ENCODE measurements at regions not wholly inside any gene's neighbourhood (a gene's known extent, or its start where the extent isn't known, plus 50 kb on each side); places are given as distances from the start of the nearest gene placed in this dataset.

DNA sequence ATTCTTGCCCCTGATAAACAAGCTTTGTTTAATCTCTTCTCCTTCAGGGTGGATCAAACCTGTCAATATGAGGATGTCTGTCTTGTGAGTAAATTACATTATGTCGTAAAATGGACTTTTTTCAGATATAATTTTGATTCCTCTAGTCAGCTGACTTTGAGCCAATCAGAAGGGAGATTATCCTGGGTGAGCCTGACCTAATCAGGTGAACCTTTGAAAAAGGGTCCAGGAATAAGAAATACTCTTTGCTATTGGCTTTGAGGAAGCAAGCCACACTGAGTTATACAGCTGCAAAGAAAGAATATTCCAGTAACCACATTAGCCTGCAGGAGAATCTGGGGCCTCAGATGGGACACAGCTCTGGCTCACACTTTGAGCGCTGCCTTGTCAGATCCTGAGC is 304.3 kb upstream of the ARRDC3 start:
- no peak for DNase-seq (ENCODE audit: low read depth in 6 of 9, low spot score in 9 of 9)
- Histone ChIP-seq H3K4me1 (ENCODE audit: control insufficient read depth in 2 of 2, insufficient read depth in 2 of 2, low read length in 2 of 2) (no peaks in the 10 kb centered on the region), H3K4me3 (ENCODE audit: low read length in 2 of 2) (no peak overlapping the region), H3K27ac (ENCODE audit: low read depth in 1 of 2, low read length in 1 of 2) (no peak overlapping the region), H3K27me3 (ENCODE audit: control insufficient read depth in 2 of 2, insufficient read depth in 1 of 2, low read length in 1 of 2) (no peaks in the 10 kb centered on the region), H3K9me3 (ENCODE audit: control insufficient read depth in 2 of 2, insufficient read depth in 1 of 2, low read length in 1 of 2) (no peaks in the 10 kb centered on the region), H3K36me3 (ENCODE audit: control insufficient read depth in 2 of 2, insufficient read depth in 2 of 2, low read length in 1 of 2) (no peaks in the 10 kb centered on the region)
- 91% methylated on average over 2 of the region's 2 CpGs for WGBS

DNA sequence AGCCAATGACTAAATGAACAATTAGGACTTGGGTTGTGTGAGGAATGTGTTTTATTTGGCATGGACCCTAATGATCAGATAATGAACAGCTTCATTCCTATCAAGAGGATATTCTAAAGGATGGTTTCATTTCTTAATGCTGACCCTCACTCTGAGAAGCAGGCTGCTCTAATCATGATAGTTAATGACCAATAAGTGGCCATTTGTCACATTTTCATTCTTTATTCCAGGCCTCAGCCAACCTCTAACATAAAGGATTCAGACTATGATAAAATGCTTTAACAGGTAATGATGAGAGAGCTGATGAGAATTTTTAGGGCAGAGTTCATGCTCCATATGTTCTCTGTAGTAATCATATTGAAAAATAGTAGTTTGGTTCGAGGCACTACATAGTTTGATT is 301.5 kb upstream of the ARRDC3 start:
- no peak overlapping the region for H3K27ac ChIP-seq (ENCODE audit: low read depth in 1 of 2, low read length in 1 of 2)
- H3K36me3 ChIP-seq (ENCODE audit: control insufficient read depth in 2 of 2, insufficient read depth in 2 of 2, low read length in 1 of 2), result no peaks in the 10 kb centered on the region
- H3K27me3 ChIP-seq (ENCODE audit: control insufficient read depth in 2 of 2, insufficient read depth in 1 of 2, low read length in 1 of 2), result no peaks in the 10 kb centered on the region
- H3K4me1 ChIP-seq (ENCODE audit: control insufficient read depth in 2 of 2, insufficient read depth in 2 of 2, low read length in 2 of 2), result no peaks in the 10 kb centered on the region
- 80% methylated on average over 1 of the region's 1 CpG for WGBS
- no peak overlapping the region for H3K4me3 ChIP-seq (ENCODE audit: low read length in 2 of 2)
- DNase-seq (ENCODE audit: low read depth in 6 of 9, low spot score in 9 of 9), result no peak
- no peaks in the 10 kb centered on the region for H3K9me3 ChIP-seq (ENCODE audit: control insufficient read depth in 2 of 2, insufficient read depth in 1 of 2, low read length in 1 of 2)

DNA sequence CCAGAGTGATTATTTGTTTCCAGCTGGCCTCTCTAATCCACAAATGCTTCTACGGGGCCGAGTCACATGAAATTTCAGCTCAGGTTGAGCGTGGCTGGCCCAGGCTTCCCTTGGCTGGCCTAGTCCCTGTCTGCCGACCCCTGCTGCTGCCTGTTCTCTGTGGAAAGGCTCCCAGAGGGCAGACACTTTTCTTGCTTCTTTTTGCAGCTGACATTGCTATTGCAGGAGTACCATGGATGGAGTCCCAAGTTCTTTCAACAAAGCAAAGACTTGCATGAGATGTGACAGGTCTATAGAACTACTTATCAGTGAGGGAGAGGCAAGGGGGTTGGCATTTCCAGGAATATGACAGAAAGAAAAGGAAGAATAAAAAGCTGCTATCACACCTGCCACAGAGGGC is 287.4 kb upstream of the ARRDC3 start:
- 76% methylated on average over 4 of the region's 4 CpGs for WGBS
- Histone ChIP-seq H3K27ac (ENCODE audit: low read depth in 1 of 2, low read length in 1 of 2) (no peak overlapping the region), H3K4me3 (ENCODE audit: low read length in 2 of 2) (no peak overlapping the region), H3K27me3 (ENCODE audit: control insufficient read depth in 2 of 2, insufficient read depth in 1 of 2, low read length in 1 of 2) (no peaks in the 10 kb centered on the region), H3K36me3 (ENCODE audit: control insufficient read depth in 2 of 2, insufficient read depth in 2 of 2, low read length in 1 of 2) (no peaks in the 10 kb centered on the region), H3K4me1 (ENCODE audit: control insufficient read depth in 2 of 2, insufficient read depth in 2 of 2, low read length in 2 of 2) (no peaks in the 10 kb centered on the region), H3K9me3 (ENCODE audit: control insufficient read depth in 2 of 2, insufficient read depth in 1 of 2, low read length in 1 of 2) (no peaks in the 10 kb centered on the region)
- no peak for DNase-seq (ENCODE audit: low read depth in 6 of 9, low spot score in 9 of 9)

DNA sequence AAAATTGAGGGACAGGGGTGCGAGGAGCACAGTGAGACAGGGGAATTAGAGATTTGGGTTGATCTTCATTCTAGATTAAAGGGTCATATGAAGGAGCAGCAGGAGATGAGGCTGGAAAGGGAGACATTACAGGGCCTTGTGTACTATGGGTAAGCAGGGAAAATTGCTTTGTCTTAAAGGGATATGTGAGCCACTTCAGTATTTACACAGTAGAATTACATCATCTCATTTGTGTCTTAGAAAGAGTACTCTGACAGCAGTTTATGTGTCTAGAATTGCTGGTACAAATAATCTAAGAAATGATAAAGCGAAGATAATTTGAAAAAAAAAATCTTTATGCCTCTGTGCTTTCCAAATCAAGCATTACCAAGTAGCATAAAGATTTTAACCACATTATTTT is 287.0 kb upstream of the ARRDC3 start:
- H3K9me3 ChIP-seq (ENCODE audit: control insufficient read depth in 2 of 2, insufficient read depth in 1 of 2, low read length in 1 of 2), result no peaks in the 10 kb centered on the region
- H3K4me3 ChIP-seq (ENCODE audit: low read length in 2 of 2), result no peak overlapping the region
- H3K27me3 ChIP-seq (ENCODE audit: control insufficient read depth in 2 of 2, insufficient read depth in 1 of 2, low read length in 1 of 2), result no peaks in the 10 kb centered on the region
- no peaks in the 10 kb centered on the region for H3K36me3 ChIP-seq (ENCODE audit: control insufficient read depth in 2 of 2, insufficient read depth in 2 of 2, low read length in 1 of 2)
- H3K27ac ChIP-seq (ENCODE audit: low read depth in 1 of 2, low read length in 1 of 2), result no peak overlapping the region
- no peaks in the 10 kb centered on the region for H3K4me1 ChIP-seq (ENCODE audit: control insufficient read depth in 2 of 2, insufficient read depth in 2 of 2, low read length in 2 of 2)
- WGBS, result 94% methylated on average over 2 of the region's 2 CpGs
- DNase-seq (ENCODE audit: low read depth in 6 of 9, low spot score in 9 of 9), result no peak

DNA sequence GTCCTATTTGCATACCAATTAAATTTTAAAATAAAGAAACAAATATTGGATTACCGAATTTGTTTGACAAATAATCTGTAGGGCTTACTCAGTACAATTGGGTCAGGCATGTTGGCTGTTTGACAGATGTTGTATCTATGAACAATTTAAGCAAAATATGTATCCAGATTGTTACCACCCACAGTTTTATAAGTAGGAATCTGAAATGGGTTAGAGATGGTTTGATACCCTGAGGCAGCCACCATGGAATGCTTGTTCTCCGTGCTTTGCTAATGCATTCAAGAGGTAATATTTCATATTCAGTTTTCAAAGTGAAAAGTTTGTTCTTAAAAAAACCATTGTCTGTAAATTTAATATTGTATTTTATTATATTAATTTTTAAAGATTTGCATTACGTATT is 285.1 kb upstream of the ARRDC3 start:
- no peaks in the 10 kb centered on the region for H3K4me1 ChIP-seq (ENCODE audit: control insufficient read depth in 2 of 2, insufficient read depth in 2 of 2, low read length in 2 of 2)
- H3K27ac ChIP-seq (ENCODE audit: low read depth in 1 of 2, low read length in 1 of 2), result no peak overlapping the region
- WGBS, result 91% methylated on average over 3 of the region's 3 CpGs
- no peaks in the 10 kb centered on the region for H3K27me3 ChIP-seq (ENCODE audit: control insufficient read depth in 2 of 2, insufficient read depth in 1 of 2, low read length in 1 of 2)
- H3K9me3 ChIP-seq (ENCODE audit: control insufficient read depth in 2 of 2, insufficient read depth in 1 of 2, low read length in 1 of 2), result no peaks in the 10 kb centered on the region
- no peaks in the 10 kb centered on the region for H3K36me3 ChIP-seq (ENCODE audit: control insufficient read depth in 2 of 2, insufficient read depth in 2 of 2, low read length in 1 of 2)
- no peak overlapping the region for H3K4me3 ChIP-seq (ENCODE audit: low read length in 2 of 2)
- DNase-seq (ENCODE audit: low read depth in 6 of 9, low spot score in 9 of 9), result no peak

DNA sequence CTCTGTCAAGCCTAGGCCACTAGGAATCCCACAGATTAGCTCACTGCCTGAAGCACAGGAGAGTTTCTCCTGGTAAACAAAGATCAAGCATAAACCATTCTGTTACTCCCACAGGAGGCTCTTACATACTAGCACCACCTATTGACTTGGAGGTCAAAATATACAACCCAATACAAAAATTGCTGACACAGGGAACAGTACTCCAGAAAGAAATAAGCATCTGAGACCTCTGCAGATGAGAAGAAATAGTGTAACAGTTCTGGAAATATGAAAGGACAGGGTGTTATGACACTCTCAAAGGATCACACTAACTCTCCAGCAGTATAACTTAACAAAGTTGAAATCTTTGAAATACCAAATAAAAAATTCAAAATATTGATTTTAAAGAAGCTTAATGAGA is 269.6 kb upstream of the ARRDC3 start:
- H3K9me3 ChIP-seq (ENCODE audit: control insufficient read depth in 2 of 2, insufficient read depth in 1 of 2, low read length in 1 of 2), result peaks cover 0 to 11% of the 10 kb centered on the region in 2 donors
- no peak overlapping the region for H3K27ac ChIP-seq (ENCODE audit: low read depth in 1 of 2, low read length in 1 of 2)
- no peaks in the 10 kb centered on the region for H3K27me3 ChIP-seq (ENCODE audit: control insufficient read depth in 2 of 2, insufficient read depth in 1 of 2, low read length in 1 of 2)
- H3K4me3 ChIP-seq (ENCODE audit: low read length in 2 of 2), result no peak overlapping the region
- DNase-seq (ENCODE audit: low read depth in 6 of 9, low spot score in 9 of 9), result no peak
- no peaks in the 10 kb centered on the region for H3K4me1 ChIP-seq (ENCODE audit: control insufficient read depth in 2 of 2, insufficient read depth in 2 of 2, low read length in 2 of 2)
- no peaks in the 10 kb centered on the region for H3K36me3 ChIP-seq (ENCODE audit: control insufficient read depth in 2 of 2, insufficient read depth in 2 of 2, low read length in 1 of 2)

DNA sequence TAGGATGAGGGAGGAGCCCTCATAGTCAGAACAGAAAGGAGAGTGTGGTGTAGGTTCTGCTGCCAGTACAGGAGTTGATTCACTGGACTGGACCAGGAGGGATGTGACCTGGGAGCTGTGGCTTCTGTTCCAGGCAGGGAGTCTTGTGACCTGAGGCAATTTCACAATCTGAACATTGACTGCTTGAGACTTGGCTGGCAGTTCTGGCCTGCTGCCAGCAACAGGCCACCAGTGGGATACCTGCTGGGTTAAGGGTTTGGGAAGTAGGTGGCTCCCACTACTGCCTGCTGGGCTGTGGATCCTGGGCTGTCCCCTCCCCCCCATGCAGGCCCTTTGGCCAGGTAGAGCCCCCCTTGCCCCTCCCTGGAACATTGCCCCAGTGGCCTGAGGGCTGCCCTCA is 268.6 kb upstream of the ARRDC3 start:
- Histone ChIP-seq H3K4me1 (ENCODE audit: control insufficient read depth in 2 of 2, insufficient read depth in 2 of 2, low read length in 2 of 2) (no peaks in the 10 kb centered on the region), H3K4me3 (ENCODE audit: low read length in 2 of 2) (no peak overlapping the region), H3K9me3 (ENCODE audit: control insufficient read depth in 2 of 2, insufficient read depth in 1 of 2, low read length in 1 of 2) (peaks cover 0 to 11% of the 10 kb centered on the region in 2 donors), H3K27ac (ENCODE audit: low read depth in 1 of 2, low read length in 1 of 2) (no peak overlapping the region), H3K27me3 (ENCODE audit: control insufficient read depth in 2 of 2, insufficient read depth in 1 of 2, low read length in 1 of 2) (no peaks in the 10 kb centered on the region), H3K36me3 (ENCODE audit: control insufficient read depth in 2 of 2, insufficient read depth in 2 of 2, low read length in 1 of 2) (no peaks in the 10 kb centered on the region)
- DNase-seq (ENCODE audit: low read depth in 6 of 9, low spot score in 9 of 9), result no peak

DNA sequence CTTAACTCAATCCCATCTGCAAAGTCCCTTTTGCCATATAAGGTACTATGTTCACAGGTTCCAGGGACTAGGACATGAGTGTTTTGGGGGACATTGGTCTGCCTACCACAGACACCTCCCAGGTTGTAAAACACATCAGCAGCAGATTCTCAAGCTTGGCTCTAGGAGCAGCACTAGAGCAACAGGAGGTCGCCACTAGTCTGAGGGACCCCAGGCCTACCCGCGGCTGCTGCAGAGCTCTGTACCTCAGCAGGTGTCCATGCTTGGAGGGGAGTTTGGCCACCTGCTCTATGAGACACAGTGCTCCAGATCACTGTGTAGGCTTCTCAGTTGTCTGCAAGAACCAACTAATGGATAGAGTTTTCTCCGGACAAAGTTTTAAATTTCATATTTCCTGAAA is 262.2 kb upstream of the ARRDC3 start:
- no peaks in the 10 kb centered on the region for H3K36me3 ChIP-seq (ENCODE audit: control insufficient read depth in 2 of 2, insufficient read depth in 2 of 2, low read length in 1 of 2)
- no peaks in the 10 kb centered on the region for H3K9me3 ChIP-seq (ENCODE audit: control insufficient read depth in 2 of 2, insufficient read depth in 1 of 2, low read length in 1 of 2)
- no peaks in the 10 kb centered on the region for H3K4me1 ChIP-seq (ENCODE audit: control insufficient read depth in 2 of 2, insufficient read depth in 2 of 2, low read length in 2 of 2)
- H3K4me3 ChIP-seq (ENCODE audit: low read length in 2 of 2), result no peak overlapping the region
- WGBS, result 94% methylated on average over 4 of the region's 4 CpGs
- H3K27me3 ChIP-seq (ENCODE audit: control insufficient read depth in 2 of 2, insufficient read depth in 1 of 2, low read length in 1 of 2), result no peaks in the 10 kb centered on the region
- DNase-seq (ENCODE audit: low read depth in 6 of 9, low spot score in 9 of 9), result no peak
- H3K27ac ChIP-seq (ENCODE audit: low read depth in 1 of 2, low read length in 1 of 2), result no peak overlapping the region

DNA sequence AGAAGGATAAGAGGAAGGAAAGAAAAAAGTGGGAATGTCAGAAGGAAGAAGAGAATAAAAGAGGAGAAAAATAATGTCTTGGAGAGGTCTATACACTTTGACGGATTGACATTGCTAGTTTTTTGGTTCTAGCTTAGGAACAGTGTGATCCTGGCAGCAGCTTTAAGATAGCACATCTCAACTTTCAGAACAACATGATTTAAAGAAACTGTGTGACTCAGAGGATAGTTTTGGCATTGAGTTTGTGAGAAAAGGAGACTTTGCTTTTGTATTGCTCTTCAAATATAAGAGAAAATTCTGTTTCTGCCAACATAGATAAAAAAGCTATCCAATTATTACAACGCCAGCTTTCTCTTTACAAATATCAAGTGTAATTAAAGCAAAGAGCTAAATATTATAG is 260.7 kb upstream of the ARRDC3 start:
- no peaks in the 10 kb centered on the region for H3K9me3 ChIP-seq (ENCODE audit: control insufficient read depth in 2 of 2, insufficient read depth in 1 of 2, low read length in 1 of 2)
- DNase-seq (ENCODE audit: low read depth in 6 of 9, low spot score in 9 of 9), result no peak
- no peaks in the 10 kb centered on the region for H3K4me1 ChIP-seq (ENCODE audit: control insufficient read depth in 2 of 2, insufficient read depth in 2 of 2, low read length in 2 of 2)
- no peak overlapping the region for H3K27ac ChIP-seq (ENCODE audit: low read depth in 1 of 2, low read length in 1 of 2)
- no peak overlapping the region for H3K4me3 ChIP-seq (ENCODE audit: low read length in 2 of 2)
- H3K36me3 ChIP-seq (ENCODE audit: control insufficient read depth in 2 of 2, insufficient read depth in 2 of 2, low read length in 1 of 2), result no peaks in the 10 kb centered on the region
- no peaks in the 10 kb centered on the region for H3K27me3 ChIP-seq (ENCODE audit: control insufficient read depth in 2 of 2, insufficient read depth in 1 of 2, low read length in 1 of 2)
- 91% methylated on average over 2 of the region's 2 CpGs for WGBS

DNA sequence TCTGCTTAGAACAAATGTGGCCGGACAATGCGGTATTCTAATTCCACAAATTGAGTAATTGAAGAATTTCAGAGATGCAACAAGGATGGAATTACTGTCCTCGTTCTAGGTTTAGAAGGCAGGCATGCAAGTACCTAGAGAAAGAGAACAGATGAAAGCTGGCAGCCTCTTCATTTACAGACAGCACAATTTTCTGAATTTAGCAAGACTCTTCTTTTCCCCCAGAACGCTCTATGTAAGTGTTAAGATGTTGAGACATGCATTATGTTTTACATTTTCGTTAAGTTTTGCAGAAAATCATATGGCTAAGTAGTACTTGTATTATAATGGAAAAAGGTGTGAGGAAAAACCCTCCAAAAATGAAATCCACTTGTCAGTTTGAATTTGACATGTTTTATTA is 259.5 kb upstream of the ARRDC3 start:
- no peak overlapping the region for H3K27ac ChIP-seq (ENCODE audit: low read depth in 1 of 2, low read length in 1 of 2)
- no peaks in the 10 kb centered on the region for H3K4me1 ChIP-seq (ENCODE audit: control insufficient read depth in 2 of 2, insufficient read depth in 2 of 2, low read length in 2 of 2)
- DNase-seq (ENCODE audit: low read depth in 6 of 9, low spot score in 9 of 9), result no peak
- no peaks in the 10 kb centered on the region for H3K36me3 ChIP-seq (ENCODE audit: control insufficient read depth in 2 of 2, insufficient read depth in 2 of 2, low read length in 1 of 2)
- no peaks in the 10 kb centered on the region for H3K27me3 ChIP-seq (ENCODE audit: control insufficient read depth in 2 of 2, insufficient read depth in 1 of 2, low read length in 1 of 2)
- WGBS, result 89% methylated on average over 5 of the region's 5 CpGs
- H3K4me3 ChIP-seq (ENCODE audit: low read length in 2 of 2), result no peak overlapping the region
- H3K9me3 ChIP-seq (ENCODE audit: control insufficient read depth in 2 of 2, insufficient read depth in 1 of 2, low read length in 1 of 2), result no peaks in the 10 kb centered on the region
